ENCODE measurements at regions not wholly inside any gene's neighbourhood (a gene's known extent, or its start where the extent isn't known, plus 50 kb on each side); places are given as distances from the start of the nearest gene placed in this dataset.

- H3K27me3 ChIP-seq: no peaks in the 10 kb centered on the region
- no peaks in the 10 kb centered on the region for H3K9me3 ChIP-seq
- WGBS, 2 donors (ENCODE audit: low coverage in 1 of 2): 90 to 94% methylated on average over 2 of the region's 2 CpGs
- H3K27ac ChIP-seq: no peak overlapping the region
- no peak overlapping the region for H3K4me3 ChIP-seq
- ATAC-seq: no peak
- no peak for TF ChIP-seq CTCF (IDR thresholded peaks at IDR 0.05)
- no peak for TF ChIP-seq EP300 (IDR thresholded peaks at IDR 0.05)
- no peak for TF ChIP-seq POLR2A (IDR thresholded peaks at IDR 0.05)
- no peak for TF ChIP-seq POLR2AphosphoS5 (IDR thresholded peaks at IDR 0.05)
- H3K4me1 ChIP-seq: peaks cover 0 to 3% (median 0%) of the 10 kb centered on the region in 3 donors
- no peaks in the 10 kb centered on the region for H3K36me3 ChIP-seq
Observed at GRCh38 chr5:58183786-58184085, 276.1 kb downstream of the PLK2 start.

GRCh38 chr5:58183078-58183785 lies 276.7 kb downstream of the PLK2 start:
- 66 to 87% methylated on average over 6 of the region's 6 CpGs for WGBS, 2 donors (ENCODE audit: low coverage in 1 of 2)
- TF ChIP-seq POLR2AphosphoS5 (IDR thresholded peaks at IDR 0.05) (no peak), POLR2A (IDR thresholded peaks at IDR 0.05) (no peak), CTCF (IDR thresholded peaks at IDR 0.05) (no peak), EP300 (IDR thresholded peaks at IDR 0.05) (no peak)

DNA sequence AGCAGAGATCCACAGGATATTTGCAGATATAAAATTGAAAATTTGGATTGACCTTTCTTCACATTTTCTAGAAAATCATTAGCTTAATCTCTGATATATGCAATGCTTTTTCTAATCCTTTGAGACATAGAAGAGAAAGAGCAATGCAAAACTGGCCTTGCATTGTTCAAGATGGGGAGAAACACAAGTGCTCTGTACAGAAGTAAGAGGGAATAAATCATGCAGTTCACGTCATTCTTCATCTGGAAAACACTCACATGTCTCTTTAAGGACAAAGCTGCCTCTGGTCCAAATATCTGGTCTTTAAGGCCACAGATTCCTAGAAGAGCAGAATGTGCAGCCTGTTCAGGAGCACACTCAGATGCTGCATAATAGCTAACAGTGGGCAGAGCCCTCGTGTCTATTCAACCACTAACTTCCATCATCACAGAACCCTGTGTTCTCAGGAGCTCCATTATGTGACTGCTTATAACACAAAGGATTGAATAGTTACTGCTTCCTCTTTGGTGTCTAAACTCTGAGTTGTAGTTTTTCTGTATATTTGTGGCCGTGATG lies 277.5 kb downstream of the PLK2 start:
- no peak overlapping the region for H3K4me3 ChIP-seq
- no peak overlapping the region for H3K27ac ChIP-seq
- ATAC-seq: no peak
- peaks cover 0 to 3% (median 0%) of the 10 kb centered on the region in 3 donors for H3K4me1 ChIP-seq
- H3K9me3 ChIP-seq: no peaks in the 10 kb centered on the region
- no peaks in the 10 kb centered on the region for H3K36me3 ChIP-seq
- H3K27me3 ChIP-seq: no peaks in the 10 kb centered on the region
- 43 to 49% methylated on average over 2 to 3 of the region's 3 CpGs for WGBS, 2 donors (ENCODE audit: low coverage in 1 of 2)
- no peak for TF ChIP-seq EP300 (IDR thresholded peaks at IDR 0.05)
- TF ChIP-seq POLR2A (IDR thresholded peaks at IDR 0.05): no peak
- no peak for TF ChIP-seq POLR2AphosphoS5 (IDR thresholded peaks at IDR 0.05)
- no peak for TF ChIP-seq CTCF (IDR thresholded peaks at IDR 0.05)

More at GRCh38 chr5:58183078-58183785, 276.7 kb downstream of the PLK2 start:
- no peak for ATAC-seq
- H3K9me3 ChIP-seq: no peaks in the 10 kb centered on the region
- H3K36me3 ChIP-seq: no peaks in the 10 kb centered on the region
- H3K27ac ChIP-seq: no peak overlapping the region
- no peak overlapping the region for H3K4me3 ChIP-seq
- H3K27me3 ChIP-seq: no peaks in the 10 kb centered on the region
- H3K4me1 ChIP-seq: peaks cover 0 to 3% (median 0%) of the 10 kb centered on the region in 3 donors

- Histone ChIP-seq H3K36me3 (no peaks in the 10 kb centered on the region), H3K4me3 (no peak overlapping the region), H3K9me3 (no peaks in the 10 kb centered on the region), H3K4me1 (peaks cover 0 to 3% (median 0%) of the 10 kb centered on the region in 3 donors), H3K27me3 (no peaks in the 10 kb centered on the region), H3K27ac (no peak overlapping the region)
- TF ChIP-seq POLR2AphosphoS5 (IDR thresholded peaks at IDR 0.05) (no peak), CTCF (IDR thresholded peaks at IDR 0.05) (no peak)
- 61 to 62% methylated on average over 6 of the region's 6 CpGs for WGBS, 2 donors (ENCODE audit: low coverage in 1 of 2)
- ATAC-seq: no peak
Observed at GRCh38 chr5:58181578-58182286, 278.2 kb downstream of the PLK2 start.

DNA sequence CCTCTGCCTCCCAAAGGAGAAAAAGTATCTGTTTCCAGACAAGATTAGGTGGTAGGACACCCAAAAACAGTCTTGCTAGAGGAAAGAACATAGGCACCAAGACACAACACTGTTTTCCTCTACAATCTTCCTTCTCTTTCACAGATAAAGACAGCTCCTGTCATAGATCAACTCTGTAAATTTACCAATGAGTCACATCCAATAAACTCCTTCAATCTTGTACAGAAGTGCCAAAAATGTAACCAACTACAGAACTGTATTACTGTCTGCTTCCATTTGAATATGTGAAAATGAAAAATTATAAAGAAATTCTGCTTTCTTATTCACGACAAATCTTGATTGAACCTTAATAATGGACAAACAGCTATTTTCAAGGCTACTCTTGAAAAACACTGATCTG lies 286.9 kb downstream of the PLK2 start:
- ATAC-seq: no peak
- 92 to 93% methylated on average over 1 of the region's 1 CpG for WGBS, 2 donors (ENCODE audit: low coverage in 1 of 2)
- Histone ChIP-seq H3K36me3 (no peaks in the 10 kb centered on the region), H3K27me3 (no peaks in the 10 kb centered on the region), H3K4me3 (no peak overlapping the region), H3K27ac (no peak overlapping the region), H3K4me1 (no peaks in the 10 kb centered on the region), H3K9me3 (no peaks in the 10 kb centered on the region)
- TF ChIP-seq POLR2A (IDR thresholded peaks at IDR 0.05): no peak
- no peak for TF ChIP-seq CTCF (IDR thresholded peaks at IDR 0.05)
- TF ChIP-seq POLR2AphosphoS5 (IDR thresholded peaks at IDR 0.05): no peak
- no peak for TF ChIP-seq EP300 (IDR thresholded peaks at IDR 0.05)
